SIG-M5 treated with dmso at 0.1 percent for 504 hours (cell line): ENCODE measurements at regions not wholly inside any gene's neighbourhood (a gene's known extent, or its start where the extent isn't known, plus 50 kb on each side); places are given as distances from the start of the nearest gene placed in this dataset.

Source experiments
- DNase-seq: peaks from one replicate; lab custom pipeline; 2025; ENCODE audit not compliant: unreplicated experiment; lab: John Stamatoyannopoulos, UW

DNA sequence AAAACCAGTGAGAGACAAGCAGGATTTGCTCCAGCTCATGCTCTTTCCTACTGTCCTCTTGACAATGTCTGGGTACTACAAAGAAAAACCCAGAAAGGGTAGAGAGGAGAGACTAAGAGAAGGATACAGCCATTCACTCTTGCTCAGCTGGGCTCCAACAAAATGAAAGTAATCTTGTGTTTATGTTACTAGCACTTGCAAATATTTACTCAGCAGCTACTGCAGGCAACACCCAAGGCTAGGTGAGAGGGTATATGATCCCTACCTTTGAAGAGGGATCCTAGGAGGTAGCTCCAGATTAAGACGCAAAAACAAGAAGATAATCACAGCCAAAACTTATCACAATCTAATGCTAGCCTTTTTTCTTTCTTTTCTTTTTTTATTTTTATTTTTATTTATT lies 329.6 kb upstream of the ACVR2A start:
- no peak for DNase-seq

DNA sequence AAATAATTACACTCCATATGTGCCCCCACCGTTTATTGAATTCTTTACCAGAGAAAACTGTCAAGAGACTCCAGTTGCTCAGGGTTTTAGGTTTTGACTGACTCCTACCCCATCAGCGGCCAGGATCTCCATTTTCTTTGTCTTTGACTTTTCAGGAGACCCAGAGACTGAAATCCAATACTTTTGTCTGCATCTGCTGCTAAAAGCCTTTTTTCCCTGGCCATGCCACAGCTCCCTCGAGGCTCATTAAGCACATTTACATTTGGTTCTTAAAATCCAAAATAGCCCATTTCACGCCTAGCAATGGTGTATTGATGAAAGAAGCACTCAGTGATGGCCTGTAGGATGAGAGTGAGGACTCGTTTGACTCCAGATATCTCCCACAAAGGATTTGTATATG lies 332.6 kb upstream of the ACVR2A start:
- no peak for DNase-seq

DNA sequence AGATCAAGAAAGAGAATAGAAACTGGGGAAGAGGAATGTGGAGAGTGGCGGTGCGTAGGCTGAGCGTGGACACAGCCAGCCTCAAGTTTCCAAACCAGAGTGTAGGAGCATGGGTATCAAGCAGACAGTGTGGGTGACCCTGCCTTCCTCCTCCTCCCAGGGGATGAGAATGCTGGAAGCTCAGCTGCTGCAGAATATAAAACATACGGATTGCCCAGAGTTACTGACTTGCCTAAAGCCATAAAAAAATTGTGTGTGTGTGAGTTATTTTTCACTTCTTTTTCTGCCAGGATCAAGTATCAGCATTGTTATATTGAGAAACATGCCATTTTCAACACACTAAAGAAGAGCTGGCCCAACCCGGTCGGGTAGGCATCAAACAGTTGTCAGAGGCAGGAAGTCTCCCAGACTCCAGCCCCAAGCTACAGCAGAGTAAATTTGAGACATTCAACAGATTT lies 333.3 kb upstream of the ACVR2A start:
- DNase-seq = no peak

DNA sequence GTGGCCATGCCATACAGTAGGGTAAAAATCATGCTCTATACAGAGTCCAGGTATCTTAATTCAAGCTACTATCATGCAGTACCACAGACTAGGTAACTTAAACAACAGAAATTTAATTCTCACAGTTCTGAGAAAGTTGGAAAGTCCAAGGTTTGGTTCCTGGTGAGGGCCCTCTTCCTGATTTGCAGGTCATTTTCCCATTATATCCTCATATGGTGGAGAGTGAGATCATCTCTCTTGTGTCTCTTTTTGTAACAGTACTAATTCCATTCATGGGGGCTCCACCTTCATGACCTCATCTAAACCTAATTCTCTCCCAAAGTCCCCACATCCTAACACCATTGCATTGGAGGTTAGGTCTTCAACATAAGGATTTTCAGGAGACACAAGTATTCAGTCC lies 335.0 kb upstream of the ACVR2A start:
- no peak for DNase-seq

DNA sequence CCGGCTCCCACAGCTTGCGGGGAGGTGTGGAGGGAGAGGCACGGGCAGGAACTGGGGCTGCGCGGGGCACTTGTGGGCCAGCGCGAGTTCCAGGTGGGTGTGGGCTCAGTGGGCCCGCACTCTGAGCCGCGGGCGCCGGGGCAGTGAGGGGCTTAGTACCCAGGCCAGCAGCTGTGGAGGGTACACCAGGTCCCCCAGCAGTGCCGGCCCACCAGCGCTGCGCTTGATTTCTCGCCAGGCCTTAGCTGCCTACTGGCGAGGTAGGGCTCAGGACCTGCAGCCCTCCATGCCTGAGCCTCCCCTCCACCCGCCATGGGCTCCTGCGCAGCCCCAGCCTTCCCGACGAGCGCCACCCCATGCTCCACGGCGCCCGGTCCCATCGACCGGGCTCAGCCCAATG lies 337.9 kb upstream of the ACVR2A start:
- DNase-seq = no peak

DNA sequence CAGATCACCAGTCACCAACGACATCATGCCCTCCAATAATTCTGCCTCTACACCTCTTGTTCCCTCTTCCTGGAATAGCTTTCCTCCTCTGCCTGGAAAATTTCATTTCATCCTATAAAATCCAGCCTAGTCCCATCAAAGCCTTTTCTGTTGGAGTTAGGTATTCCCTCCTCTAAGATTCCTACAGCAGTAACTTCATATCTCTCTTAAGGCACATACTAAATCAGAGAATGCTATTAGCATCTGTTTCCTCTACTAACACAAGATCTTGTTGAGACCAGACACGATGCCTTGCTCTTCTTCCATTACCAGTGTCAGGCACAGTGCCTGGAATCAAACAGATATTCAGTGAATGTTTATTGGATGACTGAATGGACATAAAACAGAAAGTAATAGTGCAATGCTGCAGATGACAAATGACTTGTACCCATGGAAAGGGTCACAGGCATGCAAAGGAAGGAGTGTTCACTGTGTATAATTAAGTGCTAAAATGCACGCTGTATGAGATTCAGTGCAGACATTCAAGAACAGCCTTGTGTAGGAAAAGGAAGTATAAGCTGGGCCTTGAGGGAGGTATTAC lies 342.0 kb upstream of the ACVR2A start:
- no peak for DNase-seq

DNA sequence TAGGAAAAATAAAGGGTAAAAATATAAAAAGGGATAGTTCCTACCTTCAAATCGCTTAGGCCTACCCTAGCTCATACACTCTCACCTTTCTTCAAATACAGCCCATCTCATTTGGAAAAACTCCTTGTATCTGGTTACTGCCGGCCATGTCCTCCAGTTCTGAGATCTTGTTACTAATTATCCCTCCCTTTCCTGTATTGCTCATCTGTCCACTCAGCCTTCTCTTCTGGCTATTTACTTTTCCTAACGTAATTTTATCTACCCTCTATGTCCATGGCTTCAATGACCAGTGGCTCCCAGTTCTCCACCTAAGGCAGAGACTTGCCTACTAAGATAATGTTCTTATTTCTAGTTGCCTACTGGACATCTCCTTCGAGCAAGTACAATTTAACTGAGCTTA lies 342.9 kb upstream of the ACVR2A start:
- no peak for DNase-seq

DNA sequence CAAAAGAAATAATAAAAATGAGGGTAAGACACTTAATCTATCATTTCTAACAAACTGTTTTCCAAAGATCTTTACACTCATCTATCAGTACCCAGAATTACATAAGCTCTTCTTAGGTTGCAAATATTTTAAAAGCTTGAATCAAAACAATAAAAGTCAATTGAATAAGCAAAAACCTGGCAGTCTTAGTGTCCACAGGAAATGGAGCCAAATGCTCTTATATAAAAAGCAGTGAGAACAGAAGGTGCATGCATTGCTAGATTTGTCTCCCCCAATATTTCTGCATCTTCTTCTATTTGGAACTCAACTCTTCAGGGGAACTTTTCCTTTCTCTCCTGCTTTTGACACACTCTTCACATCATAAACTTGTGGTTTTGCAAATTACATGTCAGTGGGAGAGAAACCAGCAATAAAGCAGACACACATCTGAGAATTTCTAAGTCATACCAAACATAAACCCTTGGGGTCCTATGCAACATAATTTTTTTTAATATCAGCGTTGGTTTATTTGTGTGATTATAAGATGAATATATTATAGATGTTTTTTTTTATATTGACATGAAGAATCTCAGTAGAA lies 343.9 kb upstream of the ACVR2A start:
- DNase-seq = no peak

DNA sequence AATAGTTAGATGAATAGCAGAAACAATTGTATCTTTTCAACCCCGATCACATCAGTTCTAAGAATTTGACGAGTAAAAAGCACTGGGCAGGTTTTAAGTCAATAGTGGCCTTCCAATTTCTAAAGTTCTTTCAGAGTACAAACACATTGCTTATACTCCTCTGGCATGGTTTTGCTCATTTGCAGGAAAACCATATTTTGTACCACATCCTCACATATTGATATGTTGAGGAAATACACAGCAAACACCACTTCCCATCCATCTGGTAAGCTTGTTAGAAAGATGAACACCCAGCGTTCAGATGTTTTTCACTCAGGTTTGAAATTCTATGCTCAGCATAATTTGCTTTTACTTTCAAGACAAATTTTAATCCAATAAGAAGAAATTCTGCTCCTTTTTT lies 344.6 kb upstream of the ACVR2A start:
- DNase-seq = no peak

DNA sequence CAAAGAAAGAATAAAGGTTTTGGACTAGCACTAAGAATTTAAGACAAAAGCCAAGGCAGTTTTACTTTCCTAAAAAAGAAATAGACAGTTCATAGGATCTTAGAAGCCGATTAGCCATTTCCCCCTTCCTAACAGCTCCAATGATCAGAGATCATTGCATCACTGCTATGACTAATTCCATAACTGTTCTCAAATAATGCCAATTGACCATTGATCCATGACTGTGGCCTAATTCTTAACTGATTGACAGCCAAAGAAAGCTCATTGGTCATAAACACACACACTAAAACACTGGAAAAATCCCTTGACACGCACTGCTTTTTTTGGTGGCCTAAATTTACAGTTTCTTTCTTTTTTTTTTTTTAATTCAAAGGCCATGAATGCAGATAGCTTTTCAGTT lies 345.0 kb upstream of the ACVR2A start:
- DNase-seq = no peak

DNA sequence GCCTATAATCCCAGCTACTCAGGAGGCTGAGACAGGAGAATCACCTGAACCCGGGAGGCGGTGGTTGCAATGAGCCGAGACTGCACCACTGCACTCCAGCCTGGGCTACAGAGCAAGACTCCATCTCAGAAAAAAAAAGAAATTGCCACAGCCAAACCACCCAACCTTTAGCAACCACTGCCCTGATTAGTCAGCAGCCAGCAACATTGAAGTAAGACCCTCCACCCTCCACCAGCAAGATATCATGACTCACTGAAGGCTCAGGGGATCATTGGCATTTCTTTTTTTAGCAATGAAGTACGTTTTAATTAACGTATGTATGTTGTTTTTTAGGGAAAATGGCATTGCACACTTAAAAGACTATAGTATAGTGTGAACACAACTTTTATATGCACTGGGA lies 349.1 kb upstream of the ACVR2A start:
- no peak for DNase-seq

DNA sequence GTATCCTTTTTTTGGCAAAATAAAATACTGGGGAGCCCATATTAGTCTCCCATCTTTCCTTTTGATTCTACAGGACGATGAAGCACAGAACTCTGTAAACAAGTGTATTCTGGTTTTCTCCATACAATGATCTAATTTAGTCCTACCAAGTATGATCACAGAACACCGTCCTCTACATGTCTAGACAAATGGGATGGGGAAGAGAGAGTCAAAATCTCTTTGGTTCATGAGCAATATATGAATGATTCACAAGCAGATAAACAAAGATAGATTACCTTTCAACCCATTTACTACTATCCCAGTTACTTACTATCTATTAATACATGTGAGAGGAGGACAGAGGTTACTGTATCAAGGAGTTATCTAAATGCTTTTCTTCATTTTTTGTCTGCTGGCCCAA lies 352.4 kb upstream of the ACVR2A start:
- DNase-seq = no peak

DNA sequence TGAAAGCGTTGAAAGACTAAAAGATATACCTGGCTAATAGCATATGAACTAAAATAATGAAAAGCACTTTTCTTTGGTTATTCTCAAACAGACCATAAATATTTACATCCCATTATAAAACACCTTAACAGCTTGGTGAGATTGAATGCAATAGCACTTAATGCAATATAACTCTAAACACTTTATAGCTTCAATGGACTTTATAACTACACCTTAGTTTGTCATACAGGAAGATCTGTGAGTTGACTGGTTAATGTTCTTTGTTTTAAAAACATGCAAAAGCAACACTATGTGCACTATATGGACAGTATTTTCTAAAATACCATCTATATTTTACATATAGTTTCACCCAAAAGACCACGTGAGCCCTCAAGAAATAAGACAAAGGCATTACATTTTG lies 353.3 kb upstream of the ACVR2A start:
- DNase-seq = no peak

DNA sequence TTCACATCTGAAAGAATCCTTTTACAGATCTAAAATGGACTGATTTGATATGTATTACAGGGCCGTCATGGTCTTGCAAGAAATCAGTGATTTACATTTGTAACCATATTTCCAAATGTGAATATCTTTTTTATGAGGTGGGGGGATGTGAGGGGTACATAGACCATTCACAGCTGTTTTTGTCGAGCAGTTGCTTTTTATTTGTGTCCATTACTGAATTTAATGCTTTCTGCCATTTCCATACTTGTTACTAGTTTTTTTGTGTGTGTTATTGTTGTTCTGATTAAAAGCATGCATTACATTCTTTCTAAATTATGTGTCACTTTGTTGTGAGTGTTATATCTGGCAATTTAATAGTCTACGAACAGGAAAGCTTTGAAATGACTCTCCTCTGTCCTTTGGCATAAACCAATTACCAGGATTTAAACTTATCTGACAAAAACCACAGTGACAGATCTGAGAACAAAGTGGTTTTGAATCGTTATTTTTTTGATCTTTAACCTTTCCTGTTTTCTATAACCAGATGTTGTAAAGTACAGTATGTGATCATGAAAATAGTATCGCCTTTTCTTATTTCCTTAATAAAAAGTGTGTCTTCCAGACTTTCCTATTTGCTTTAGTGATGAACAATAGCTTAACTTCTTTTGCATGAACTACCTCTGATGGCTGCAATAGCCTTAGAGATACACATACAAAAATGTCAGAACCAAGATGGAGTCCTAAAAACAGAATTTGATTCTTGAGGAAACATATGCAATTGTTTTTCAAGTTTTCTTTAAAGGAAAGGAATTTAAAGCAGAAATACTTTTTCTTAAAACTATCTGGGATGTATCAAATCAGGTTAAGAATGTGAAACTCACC lies 354.2 kb upstream of the ACVR2A start:
- no peak for DNase-seq

DNA sequence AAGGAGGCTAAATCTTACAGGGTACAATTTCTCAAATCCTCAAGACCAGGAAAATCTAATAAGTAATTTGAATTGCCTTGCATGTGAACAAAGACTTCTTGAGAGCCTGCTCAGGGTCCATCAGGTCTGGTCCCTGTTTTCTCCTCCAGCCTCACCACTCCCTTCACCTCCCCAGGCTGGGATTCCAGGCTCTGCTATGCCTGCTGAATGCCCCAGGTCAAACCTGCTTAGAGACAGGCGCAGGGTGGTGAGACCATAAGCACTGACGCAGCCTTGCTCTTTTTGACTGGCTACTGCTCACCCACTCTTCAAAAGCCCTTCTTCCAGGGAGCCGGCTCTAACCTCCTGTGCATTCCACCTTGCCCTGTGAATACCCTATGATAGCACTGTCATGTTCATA lies 356.4 kb upstream of the ACVR2A start:
- no peak for DNase-seq

DNA sequence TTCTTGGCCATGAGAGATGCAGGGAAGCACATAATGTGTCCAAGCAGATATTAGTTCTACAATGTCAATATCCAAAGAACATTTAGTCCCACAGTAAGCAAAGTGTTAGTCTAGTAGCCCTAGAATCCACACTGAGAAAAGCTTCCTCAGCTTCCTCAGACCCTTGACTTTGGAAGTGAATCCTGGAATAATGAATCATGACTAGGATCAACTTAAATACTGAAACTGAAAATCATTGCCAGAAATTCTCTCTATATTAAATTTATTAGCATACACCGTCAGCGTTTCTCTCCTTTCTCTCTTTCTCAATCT lies 356.9 kb upstream of the ACVR2A start:
- DNase-seq = no peak

DNA sequence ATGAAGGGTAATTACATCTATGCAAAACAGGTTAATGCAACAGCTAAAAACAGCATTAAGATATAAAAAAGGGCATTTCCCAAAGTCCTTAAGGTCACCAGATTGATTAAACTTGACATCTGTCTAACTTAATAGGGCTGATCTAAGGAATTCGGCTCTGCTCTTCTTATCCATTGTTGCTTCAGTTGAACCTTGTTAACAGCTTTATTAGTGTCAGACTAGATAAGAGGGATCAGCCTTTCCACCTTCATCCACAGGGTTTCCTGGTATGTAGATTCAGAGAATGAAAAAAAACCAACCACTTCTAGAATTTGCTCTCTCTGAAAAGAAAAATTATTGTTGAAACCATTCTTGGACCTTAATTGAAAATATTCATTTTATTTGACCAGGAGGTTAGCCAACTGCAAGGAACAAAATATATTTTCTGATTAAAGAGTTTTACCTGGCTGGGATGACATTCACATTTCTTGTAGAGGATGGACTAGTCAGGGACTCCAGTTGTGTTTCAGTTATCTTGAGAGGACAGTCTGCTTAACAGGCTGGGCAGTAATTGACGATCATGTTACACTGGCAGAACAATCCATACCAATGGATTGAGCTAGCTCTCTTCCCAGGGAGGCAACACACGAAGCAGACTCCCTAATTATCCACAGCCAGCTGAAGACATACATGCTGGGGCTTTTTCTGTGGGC lies 357.4 kb upstream of the ACVR2A start:
- DNase-seq = no peak

DNA sequence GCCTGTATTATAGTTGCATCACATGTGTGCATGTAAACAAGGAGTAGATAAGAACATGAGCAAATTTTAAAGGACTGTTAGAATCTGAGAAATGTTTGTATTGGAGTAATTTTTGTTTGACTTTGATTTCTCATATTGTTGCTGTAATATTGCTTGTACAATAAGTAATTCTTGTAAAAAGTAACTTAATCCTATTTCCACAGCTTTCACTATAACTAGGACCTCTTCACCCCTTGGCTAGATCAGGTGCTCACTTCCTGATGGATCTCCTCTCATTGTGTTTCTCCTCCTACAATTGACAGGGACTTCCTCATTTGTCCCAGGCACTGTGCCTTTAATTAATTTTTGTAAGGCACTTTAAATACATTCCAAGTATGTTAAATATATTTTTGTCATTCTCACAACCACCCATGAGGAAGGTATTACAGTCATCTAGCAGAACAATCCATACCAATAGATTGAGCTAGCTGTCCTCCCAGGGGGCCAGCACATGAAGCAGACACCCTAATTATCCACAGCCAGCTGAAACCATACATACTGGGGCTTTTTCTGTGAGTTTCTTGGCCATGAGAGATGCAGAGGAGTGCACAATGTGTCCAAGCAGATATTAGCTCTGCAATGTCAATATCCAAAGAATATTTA lies 359.5 kb upstream of the ACVR2A start:
- DNase-seq = no peak

DNA sequence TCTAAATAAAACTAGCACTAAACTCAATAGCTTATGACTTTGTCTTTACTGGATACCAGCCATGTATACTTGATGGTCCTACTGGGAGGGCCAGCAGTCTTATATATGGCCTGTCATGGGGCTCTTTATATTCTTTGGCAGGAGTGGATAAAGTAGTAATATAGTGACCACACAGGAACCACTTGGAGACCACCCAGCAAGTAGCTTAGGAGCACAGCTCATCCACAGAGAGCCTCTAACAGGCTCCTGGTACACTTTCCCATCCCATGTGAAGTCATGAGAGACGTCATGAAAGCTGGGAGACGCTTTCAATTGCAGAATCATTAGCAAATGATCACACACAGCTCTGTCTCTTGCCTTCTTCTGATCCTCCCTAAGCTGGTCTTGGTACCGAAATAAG lies 360.9 kb upstream of the ACVR2A start:
- no peak for DNase-seq

DNA sequence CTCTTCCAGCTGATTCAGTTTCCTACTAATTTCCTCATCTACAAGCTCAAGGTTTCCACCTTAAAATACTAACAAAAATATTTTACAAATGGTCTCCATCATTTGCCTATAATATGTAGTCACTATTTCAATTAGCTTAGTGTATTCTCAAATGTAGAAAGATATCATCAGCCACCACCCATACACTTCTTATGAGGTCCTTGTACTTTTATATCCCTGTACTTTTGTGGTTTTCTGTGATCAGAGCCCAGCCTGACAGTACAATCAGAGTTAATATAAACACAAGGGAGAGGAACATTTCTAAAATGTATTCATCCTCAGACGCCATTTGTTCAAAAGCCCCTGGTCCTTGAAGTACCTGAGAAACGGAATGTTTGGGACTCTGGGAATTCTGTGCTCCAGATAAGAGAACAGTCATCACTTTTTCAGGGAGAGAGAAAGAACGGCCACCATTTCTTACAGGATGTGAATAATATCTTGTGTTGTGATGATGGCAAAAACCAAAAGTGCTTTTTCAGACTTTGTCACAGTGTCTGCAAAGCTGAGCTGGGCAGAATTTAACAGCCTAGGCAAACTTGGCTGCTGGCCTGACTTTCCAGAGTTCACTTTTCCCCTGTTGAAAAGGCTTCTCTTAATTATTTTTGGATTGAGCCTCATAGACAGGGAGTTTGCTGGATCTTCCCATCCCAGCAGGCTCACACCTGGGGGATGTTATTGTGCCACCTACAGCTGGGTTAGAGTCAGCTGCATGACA lies 361.7 kb upstream of the ACVR2A start:
- DNase-seq = no peak
